Stromal cell of bone marrow (primary cell): ENCODE measurements at regions not wholly inside any gene's neighbourhood (a gene's known extent, or its start where the extent isn't known, plus 50 kb on each side); places are given as distances from the start of the nearest gene placed in this dataset.
"Not testable (repeated sequence)": the region's sequence is repeated elsewhere in the genome, so short reads cannot be mapped to it uniquely, and the experiment has no call there.

Experiments
- DNase-seq: peaks from one replicate; pipeline ENCODE4 v3.0.0-alpha.2; 2012; ENCODE audit warnings: low read depth

DNA sequence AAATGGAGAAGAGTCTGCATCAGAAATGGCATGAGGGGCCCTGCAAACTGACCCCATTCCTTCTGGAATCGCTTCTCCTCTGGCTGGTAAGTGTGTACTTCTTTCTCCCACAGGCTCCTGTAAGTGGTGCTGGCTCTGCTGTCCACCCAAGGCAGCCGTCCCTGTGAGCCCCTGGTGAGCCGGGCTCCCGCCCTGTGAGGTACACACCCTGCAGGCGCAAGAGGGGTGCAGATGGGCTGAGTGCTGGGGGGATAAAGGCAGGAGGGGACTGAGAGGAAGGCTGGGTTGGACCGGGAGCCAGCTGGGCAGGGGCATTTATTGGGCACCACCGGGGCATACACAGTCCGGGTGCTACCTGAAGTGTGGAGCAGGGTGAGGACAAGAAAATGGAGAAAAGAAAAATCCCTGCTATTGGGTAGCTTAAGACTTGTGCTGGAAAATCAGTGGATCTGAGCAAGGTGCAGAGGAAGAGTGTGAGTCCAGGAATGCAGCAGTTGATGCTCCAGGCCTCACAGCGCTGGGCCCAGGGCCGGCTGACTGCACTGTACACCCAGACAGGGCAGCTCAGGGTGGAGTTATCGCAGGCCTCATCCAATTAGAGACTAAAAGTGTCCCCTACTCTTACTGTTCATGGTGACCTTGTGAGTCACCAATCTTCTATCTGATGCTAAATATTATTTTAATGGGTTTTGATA lies 455.1 kb upstream of the B3GAT1 start:
- DNase-seq, result no peak

GRCh38 chr11:134866215-134866614 lies 454.2 kb upstream of the B3GAT1 start:
- DNase-seq, result no peak

DNA sequence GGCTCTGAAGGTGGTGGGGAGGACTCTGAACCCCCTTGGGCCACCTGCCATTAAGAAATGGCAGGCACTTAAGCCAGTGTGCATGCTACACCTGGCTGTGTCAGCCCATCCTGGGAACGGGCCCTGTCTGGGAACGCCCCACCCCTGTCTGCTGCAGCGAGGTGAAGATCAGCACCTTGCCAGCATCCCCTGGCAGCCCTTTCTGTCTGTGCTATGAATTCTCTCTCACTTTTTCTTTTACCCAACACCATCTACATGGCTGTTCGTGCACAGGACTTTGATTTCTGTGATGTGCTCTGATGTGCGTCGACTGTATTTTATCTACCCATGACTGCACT lies 452.9 kb upstream of the B3GAT1 start:
- DNase-seq, result no peak

DNA sequence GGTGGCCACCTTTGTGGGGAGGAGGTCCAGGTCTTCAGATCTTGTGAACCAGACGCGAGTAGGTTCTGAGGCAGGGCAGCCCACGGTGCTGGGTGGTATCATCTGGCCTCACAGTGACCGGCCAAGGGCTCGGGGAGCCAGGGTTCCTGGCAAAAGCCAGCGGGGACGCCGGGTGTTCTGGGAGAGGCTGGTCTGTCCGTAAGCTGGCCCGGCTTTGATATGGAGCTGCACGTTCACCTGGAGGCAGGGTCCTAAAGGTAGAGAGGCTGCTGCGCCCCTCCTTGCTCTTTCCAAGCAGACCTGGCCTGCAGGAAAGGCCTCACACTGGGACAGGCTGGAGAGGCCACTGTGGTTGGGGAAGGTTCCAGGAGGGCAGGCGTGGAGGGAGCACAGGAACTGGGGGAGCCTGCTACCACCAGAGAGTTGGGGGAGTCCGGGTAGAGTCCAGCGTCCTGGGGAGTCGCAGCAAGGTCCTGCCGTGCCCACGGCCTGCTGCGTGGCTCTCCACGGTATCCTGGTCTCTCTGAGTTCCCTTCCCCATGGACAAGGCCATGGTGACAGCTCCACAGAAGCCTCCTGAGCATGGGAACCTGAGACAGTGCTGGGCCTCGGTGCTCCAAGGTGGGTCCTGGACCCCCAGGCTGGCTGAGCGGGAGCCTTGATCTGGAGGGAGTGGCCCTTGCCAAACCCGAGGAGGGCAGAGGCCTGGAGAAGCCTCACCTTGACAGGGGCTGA lies 452.4 kb upstream of the B3GAT1 start:
- no peak for DNase-seq

DNA sequence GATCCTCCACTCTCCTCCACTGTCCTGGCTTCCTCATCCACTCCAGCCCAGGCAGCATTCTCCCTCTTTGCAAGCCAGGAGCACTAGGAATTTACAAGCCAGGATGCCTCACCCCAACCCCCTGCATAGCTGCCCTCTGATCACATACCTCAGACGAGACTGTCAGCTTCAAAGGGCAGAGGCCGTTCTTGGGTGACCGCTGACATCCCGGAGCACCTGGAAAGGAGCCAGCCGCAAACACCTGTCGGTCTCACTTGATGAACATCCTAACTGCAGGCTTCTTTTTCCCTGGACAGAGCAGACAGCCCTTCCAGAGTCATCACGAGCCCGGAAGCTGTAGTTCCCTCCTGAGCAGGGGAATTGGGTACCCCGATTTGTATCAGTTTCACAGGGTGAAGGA lies 451.3 kb upstream of the B3GAT1 start:
- DNase-seq, result no peak

- no peak for DNase-seq
These were observed 450.6 kb upstream of the B3GAT1 start for GRCh38 chr11:134862587-134863195.

DNA sequence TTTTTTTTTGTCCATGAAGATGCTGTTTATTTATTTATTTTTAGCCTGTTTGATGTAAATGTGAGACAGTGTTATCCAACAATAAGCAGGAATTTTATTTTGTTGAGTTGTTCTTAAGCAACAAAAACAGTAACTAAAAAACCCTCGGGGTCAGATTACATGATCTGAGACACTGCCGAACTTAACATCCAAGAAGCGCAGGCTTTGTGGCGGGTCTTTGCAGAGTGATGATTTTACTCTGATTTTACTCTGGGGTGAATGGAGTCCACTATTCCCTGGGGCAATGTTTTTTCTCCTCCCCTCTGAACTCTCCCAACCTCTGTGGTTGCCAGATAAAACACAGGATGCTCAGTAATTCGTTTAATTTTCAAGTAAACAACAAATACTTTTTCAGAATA lies 450.1 kb upstream of the B3GAT1 start:
- DNase-seq, result no peak

GRCh38 chr11:134861490-134862104 lies 449.6 kb upstream of the B3GAT1 start:
- DNase-seq, result no peak

DNA sequence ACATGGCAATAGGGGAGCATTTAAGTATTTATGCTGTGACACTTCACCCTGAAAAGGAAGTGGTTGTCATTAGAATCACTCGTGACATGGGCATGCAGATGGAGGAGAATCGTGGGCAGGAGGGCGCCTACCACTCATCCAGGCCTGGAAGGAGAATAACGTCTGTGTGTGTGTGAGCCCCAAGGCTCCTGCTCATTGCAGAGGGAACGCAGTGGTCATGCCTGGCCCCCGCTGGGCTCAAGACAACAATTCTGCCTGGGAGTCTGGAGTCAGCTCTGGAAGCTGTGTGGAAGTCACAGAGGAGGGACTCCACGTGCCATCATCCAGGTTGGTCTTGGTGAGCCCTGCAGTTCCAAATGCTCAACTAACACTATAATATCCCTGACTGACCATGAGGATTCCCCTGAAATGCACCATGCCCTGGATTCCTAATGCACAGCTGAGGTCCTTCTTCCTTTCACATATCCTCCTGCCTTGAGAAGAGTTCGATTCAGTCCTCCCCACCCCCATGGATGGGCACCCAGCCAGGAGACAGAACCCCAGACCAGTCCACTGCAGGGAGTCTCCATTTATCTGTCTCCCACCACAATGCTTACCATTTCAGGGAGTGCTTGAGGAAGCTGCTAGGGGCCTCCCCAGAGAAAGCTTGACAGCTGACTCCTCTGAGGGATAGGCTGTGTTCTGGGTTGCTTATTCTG lies 446.9 kb upstream of the B3GAT1 start:
- no peak for DNase-seq

- DNase-seq, result no peak
These were observed 445.0 kb upstream of the B3GAT1 start for GRCh38 chr11:134857035-134857434.

- no peak for DNase-seq
These were observed 444.3 kb upstream of the B3GAT1 start for GRCh38 chr11:134856056-134856971.

DNA sequence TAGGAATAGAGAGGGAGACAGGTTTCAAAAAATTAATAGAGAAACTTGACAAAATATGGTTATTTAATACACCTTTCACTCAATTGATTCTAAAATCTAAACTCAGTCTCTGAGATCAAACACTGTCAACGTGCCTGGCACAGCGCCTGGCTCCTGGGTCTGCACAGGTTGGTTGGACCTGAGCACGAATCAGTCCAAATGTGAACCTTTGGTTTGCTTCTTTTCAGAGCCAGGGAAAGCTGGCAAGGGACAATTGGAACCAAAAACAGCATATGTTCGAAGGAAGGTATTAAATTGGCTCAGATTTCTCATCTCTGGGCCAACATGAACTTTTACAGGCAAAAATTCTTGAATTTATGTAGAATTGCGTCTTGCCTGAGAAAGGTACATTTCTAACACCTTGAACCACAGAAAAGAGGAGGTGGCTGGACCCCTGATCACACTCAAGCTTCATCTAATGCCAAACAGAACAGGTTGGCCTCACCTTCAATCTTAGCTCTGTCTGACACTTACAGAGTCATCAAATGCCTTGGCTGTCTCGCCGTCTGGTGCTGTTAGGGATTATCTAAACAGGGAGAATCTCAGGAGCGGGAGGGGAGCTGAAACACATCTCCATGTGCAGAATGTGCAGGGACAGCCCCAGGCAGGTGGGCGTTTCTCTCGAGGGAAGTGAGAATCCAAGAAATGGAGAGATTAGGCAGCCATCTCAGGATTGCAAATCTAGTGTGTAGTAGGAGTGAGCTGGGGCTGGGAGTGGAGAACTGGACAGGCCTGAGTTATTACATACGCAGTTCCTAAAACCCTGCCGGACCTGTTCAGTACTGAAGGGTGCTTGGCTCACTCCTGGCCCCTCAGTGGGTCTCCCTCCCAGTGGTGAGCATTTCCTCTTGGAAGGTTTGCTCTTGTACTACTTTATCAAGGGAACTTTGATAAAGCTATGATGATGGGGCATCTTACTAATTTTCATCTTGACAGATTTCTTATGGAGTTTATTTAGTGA lies 442.2 kb upstream of the B3GAT1 start:
- DNase-seq, result no peak

- DNase-seq, result not testable (repeated sequence)
These were observed 439.6 kb upstream of the B3GAT1 start for GRCh38 chr11:134851503-134852224.

DNA sequence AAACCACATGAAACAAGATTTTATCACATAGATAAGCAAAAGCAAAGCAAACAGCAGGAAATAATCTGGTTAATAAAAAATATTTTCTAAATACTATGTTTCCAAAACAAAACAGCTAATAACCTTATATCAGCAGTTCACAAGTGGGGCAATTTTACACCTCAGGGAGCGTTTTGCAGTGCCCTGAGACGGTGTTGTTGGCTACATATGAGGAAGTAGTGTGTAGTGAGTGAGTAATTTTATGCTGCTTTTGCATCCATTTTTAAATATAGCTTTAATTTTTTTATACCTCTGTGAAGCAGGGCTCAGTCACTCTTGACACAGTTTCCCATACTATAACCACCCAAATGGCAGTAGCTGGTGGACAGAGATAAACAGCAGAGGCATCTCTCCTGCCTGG lies 438.5 kb upstream of the B3GAT1 start:
- no peak for DNase-seq

GRCh38 chr11:134849833-134850232 lies 437.8 kb upstream of the B3GAT1 start:
- DNase-seq, result no peak

- no peak for DNase-seq
These were observed 435.2 kb upstream of the B3GAT1 start for GRCh38 chr11:134847083-134847715.

GRCh38 chr11:134846328-134847082 lies 434.5 kb upstream of the B3GAT1 start:
- no peak for DNase-seq
